ENCODE measurements at regions not wholly inside any gene's neighbourhood (a gene's known extent, or its start where the extent isn't known, plus 50 kb on each side); places are given as distances from the start of the nearest gene placed in this dataset.

GRCh38 chr1:189662190-189662589, 815.5 kb downstream of the BRINP3 start:
- no peak for TF ChIP-seq MAX (IDR thresholded peaks at IDR 0.05)
- no peak for TF ChIP-seq CTCF (IDR thresholded peaks at IDR 0.05; ENCODE audit: low read depth, low read length, missing input control)
- TF ChIP-seq REST (IDR thresholded peaks at IDR 0.05): no peak
- TF ChIP-seq ZBTB33 (IDR thresholded peaks at IDR 0.05): no peak
- TF ChIP-seq TAF1 (conservative IDR thresholded peaks at IDR 0.05): no peak
- TF ChIP-seq ATF3 (IDR thresholded peaks at IDR 0.05): no peak
- no peak for TF ChIP-seq GABPA (IDR thresholded peaks at IDR 0.05 in 1 of 2, conservative IDR thresholded peaks at IDR 0.05 in 1 of 2)
- TF ChIP-seq YY1 (IDR thresholded peaks at IDR 0.05): no peak

All from liver (tissue), 3 donors.